ENCODE measurements at regions not wholly inside any gene's neighbourhood (a gene's known extent, or its start where the extent isn't known, plus 50 kb on each side); places are given as distances from the start of the nearest gene placed in this dataset.

DNA sequence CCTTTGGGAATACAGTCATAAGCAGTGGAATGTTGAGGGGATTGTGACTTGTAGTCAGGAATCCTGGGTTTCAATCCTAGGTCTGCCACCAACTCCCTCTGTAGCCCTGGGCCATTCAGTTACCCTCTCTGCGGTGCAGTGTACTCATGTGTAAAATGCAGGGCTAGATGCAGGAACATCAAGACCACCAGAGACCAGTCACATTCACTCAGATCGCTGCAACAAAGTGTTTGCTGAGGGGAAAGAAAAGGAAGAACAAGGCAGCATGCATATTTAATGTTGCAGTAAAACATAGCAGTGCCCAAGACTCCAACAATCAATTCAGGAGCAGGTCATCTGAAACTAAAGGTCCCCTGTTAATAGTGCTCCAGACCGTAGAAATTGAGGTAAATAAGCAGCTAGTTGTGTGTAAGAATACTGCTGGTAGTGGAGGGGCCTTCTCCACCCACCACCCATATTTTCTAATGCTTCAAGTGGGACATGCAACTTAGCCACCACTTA, 410.7 kb downstream of the OMA1 start:
- peaks cover 0 to 3% (median 0%) of the 10 kb centered on the region in 4 donors for H3K9me3 ChIP-seq (ENCODE audit: control insufficient read depth in 4 of 4, low read length in 3 of 4)
- H3K27ac ChIP-seq (ENCODE audit: low read depth in 1 of 2, low read length in 2 of 2), result no peak overlapping the region
- H3K36me3 ChIP-seq (ENCODE audit: control insufficient read depth in 4 of 4, insufficient read depth in 3 of 4, low read depth in 1 of 4, low read length in 3 of 4), result no peaks in the 10 kb centered on the region
- H3K9ac ChIP-seq (ENCODE audit: low read depth in 1 of 2, low read length in 2 of 2), result no peak overlapping the region
- H3K4me1 ChIP-seq (ENCODE audit: control insufficient read depth in 4 of 4, insufficient read depth in 4 of 4, low read length in 3 of 4), result peaks cover 0 to 4% (median 1%) of the 10 kb centered on the region in 4 donors
- DNase-seq (ENCODE audit: low spot score), result no peak
- 76% methylated on average over 3 of the region's 3 CpGs for whole genome bisulfite sequencing
- no peaks in the 10 kb centered on the region for H3K27me3 ChIP-seq (ENCODE audit: control insufficient read depth in 4 of 4, insufficient read depth in 4 of 4, low read length in 3 of 4)
- H3K4me3 ChIP-seq (ENCODE audit: low read depth in 1 of 3, low read length in 3 of 3), result no peak overlapping the region
- TF ChIP-seq YY1 (IDR thresholded peaks at IDR 0.05), result no peak
- TF ChIP-seq, protein P1, sequence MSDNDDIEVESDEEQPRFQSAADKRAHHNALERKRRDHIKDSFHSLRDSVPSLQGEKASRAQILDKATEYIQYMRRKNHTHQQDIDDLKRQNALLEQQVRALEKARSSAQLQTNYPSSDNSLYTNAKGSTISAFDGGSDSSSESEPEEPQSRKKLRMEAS (IDR thresholded peaks at IDR 0.05), result no peak

DNA sequence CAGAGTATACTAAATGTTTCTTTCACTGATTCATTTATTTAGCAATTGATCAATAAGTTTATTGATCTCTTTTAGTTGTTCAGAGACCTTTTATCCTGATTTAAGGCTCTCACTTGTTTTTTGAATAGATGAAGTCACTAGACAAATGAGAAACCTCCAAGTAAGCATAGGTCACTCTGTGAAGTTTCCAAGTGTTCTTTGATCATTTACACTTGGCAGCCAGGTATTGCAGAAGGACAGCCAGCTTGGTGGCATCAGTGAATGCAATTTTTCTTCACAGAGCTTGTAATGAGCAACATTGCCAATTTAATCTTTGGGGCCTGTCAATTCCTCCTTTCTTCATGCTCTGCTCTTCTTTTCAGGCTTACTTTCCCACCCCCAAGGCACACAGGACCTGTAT, 413.0 kb downstream of the OMA1 start:
- Histone ChIP-seq H3K9ac (ENCODE audit: low read depth in 1 of 2, low read length in 2 of 2) (no peak overlapping the region), H3K27ac (ENCODE audit: low read depth in 1 of 2, low read length in 2 of 2) (no peak overlapping the region), H3K36me3 (ENCODE audit: control insufficient read depth in 4 of 4, insufficient read depth in 3 of 4, low read depth in 1 of 4, low read length in 3 of 4) (no peaks in the 10 kb centered on the region), H3K9me3 (ENCODE audit: control insufficient read depth in 4 of 4, low read length in 3 of 4) (peaks cover 0 to 3% (median 0%) of the 10 kb centered on the region in 4 donors), H3K4me1 (ENCODE audit: control insufficient read depth in 4 of 4, insufficient read depth in 4 of 4, low read length in 3 of 4) (peaks cover 0 to 4% (median 1%) of the 10 kb centered on the region in 4 donors), H3K4me3 (ENCODE audit: low read depth in 1 of 3, low read length in 3 of 3) (no peak overlapping the region), H3K27me3 (ENCODE audit: control insufficient read depth in 4 of 4, insufficient read depth in 4 of 4, low read length in 3 of 4) (no peaks in the 10 kb centered on the region)
- TF ChIP-seq, protein P2, sequence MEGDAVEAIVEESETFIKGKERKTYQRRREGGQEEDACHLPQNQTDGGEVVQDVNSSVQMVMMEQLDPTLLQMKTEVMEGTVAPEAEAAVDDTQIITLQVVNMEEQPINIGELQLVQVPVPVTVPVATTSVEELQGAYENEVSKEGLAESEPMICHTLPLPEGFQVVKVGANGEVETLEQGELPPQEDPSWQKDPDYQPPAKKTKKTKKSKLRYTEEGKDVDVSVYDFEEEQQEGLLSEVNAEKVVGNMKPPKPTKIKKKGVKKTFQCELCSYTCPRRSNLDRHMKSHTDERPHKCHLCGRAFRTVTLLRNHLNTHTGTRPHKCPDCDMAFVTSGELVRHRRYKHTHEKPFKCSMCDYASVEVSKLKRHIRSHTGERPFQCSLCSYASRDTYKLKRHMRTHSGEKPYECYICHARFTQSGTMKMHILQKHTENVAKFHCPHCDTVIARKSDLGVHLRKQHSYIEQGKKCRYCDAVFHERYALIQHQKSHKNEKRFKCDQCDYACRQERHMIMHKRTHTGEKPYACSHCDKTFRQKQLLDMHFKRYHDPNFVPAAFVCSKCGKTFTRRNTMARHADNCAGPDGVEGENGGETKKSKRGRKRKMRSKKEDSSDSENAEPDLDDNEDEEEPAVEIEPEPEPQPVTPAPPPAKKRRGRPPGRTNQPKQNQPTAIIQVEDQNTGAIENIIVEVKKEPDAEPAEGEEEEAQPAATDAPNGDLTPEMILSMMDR (IDR thresholded peaks at IDR 0.05; ENCODE audit: low read depth, low read length, missing input control), result no peak
- TF ChIP-seq EGR1 (IDR thresholded peaks at IDR 0.05; ENCODE audit: low read depth in 2 of 2) (no peak), FOXA2 (IDR thresholded peaks at IDR 0.05) (no peak), JUND (IDR thresholded peaks at IDR 0.05) (no peak), FOXA1 (IDR thresholded peaks at IDR 0.05) (no peak), SP1 (IDR thresholded peaks at IDR 0.05) (no peak), YY1 (IDR thresholded peaks at IDR 0.05) (no peak), HNF4G (IDR thresholded peaks at IDR 0.05) (no peak), RAD21 (IDR thresholded peaks at IDR 0.05) (no peak), RXRA (IDR thresholded peaks at IDR 0.05) (no peak)
- TF ChIP-seq, protein P3, sequence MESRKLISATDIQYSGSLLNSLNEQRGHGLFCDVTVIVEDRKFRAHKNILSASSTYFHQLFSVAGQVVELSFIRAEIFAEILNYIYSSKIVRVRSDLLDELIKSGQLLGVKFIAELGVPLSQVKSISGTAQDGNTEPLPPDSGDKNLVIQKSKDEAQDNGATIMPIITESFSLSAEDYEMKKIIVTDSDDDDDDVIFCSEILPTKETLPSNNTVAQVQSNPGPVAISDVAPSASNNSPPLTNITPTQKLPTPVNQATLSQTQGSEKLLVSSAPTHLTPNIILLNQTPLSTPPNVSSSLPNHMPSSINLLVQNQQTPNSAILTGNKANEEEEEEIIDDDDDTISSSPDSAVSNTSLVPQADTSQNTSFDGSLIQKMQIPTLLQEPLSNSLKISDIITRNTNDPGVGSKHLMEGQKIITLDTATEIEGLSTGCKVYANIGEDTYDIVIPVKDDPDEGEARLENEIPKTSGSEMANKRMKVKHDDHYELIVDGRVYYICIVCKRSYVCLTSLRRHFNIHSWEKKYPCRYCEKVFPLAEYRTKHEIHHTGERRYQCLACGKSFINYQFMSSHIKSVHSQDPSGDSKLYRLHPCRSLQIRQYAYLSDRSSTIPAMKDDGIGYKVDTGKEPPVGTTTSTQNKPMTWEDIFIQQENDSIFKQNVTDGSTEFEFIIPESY (IDR thresholded peaks at IDR 0.05), result no peak
- TF ChIP-seq, protein P4, sequence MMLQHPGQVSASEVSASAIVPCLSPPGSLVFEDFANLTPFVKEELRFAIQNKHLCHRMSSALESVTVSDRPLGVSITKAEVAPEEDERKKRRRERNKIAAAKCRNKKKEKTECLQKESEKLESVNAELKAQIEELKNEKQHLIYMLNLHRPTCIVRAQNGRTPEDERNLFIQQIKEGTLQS (IDR thresholded peaks at IDR 0.05), result no peak
- TF ChIP-seq, protein P1 (IDR thresholded peaks at IDR 0.05), result no peak
- no peak for DNase-seq (ENCODE audit: low spot score)

DNA sequence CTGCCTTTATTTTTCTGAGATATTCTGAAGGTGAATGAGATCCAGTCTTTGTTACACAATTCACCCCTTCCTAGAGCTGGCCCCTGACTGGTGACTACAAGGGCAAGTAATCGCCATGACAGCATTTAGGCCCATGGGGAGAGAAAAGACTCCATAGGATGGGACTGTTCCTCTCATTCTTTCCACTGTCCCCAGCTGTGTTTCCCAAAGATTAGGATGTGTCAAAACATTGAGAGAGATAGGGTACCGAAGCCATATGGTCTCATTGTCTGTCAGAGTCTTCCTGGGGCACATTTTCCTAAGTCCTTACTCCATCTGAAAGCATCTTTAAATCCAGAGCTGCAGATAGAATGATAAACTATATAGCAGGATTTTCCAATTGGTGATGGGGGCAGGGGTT, 423.5 kb downstream of the OMA1 start:
- Histone ChIP-seq H3K9me3 (ENCODE audit: control insufficient read depth in 4 of 4, low read length in 3 of 4) (no peaks in the 10 kb centered on the region), H3K27me3 (ENCODE audit: control insufficient read depth in 4 of 4, insufficient read depth in 4 of 4, low read length in 3 of 4) (no peaks in the 10 kb centered on the region), H3K4me3 (ENCODE audit: low read depth in 1 of 3, low read length in 3 of 3) (no peak overlapping the region), H3K27ac (ENCODE audit: low read depth in 1 of 2, low read length in 2 of 2) (no peak overlapping the region), H3K36me3 (ENCODE audit: control insufficient read depth in 4 of 4, insufficient read depth in 3 of 4, low read depth in 1 of 4, low read length in 3 of 4) (no peaks in the 10 kb centered on the region), H3K4me1 (ENCODE audit: control insufficient read depth in 4 of 4, insufficient read depth in 4 of 4, low read length in 3 of 4) (no peaks in the 10 kb centered on the region), H3K9ac (ENCODE audit: low read depth in 1 of 2, low read length in 2 of 2) (no peak overlapping the region)
- TF ChIP-seq YY1 (IDR thresholded peaks at IDR 0.05) (no peak), GABPA (IDR thresholded peaks at IDR 0.05 in 1 of 2, conservative IDR thresholded peaks at IDR 0.05 in 1 of 2) (no peak), SP1 (IDR thresholded peaks at IDR 0.05) (no peak)
- TF ChIP-seq, protein P5, sequence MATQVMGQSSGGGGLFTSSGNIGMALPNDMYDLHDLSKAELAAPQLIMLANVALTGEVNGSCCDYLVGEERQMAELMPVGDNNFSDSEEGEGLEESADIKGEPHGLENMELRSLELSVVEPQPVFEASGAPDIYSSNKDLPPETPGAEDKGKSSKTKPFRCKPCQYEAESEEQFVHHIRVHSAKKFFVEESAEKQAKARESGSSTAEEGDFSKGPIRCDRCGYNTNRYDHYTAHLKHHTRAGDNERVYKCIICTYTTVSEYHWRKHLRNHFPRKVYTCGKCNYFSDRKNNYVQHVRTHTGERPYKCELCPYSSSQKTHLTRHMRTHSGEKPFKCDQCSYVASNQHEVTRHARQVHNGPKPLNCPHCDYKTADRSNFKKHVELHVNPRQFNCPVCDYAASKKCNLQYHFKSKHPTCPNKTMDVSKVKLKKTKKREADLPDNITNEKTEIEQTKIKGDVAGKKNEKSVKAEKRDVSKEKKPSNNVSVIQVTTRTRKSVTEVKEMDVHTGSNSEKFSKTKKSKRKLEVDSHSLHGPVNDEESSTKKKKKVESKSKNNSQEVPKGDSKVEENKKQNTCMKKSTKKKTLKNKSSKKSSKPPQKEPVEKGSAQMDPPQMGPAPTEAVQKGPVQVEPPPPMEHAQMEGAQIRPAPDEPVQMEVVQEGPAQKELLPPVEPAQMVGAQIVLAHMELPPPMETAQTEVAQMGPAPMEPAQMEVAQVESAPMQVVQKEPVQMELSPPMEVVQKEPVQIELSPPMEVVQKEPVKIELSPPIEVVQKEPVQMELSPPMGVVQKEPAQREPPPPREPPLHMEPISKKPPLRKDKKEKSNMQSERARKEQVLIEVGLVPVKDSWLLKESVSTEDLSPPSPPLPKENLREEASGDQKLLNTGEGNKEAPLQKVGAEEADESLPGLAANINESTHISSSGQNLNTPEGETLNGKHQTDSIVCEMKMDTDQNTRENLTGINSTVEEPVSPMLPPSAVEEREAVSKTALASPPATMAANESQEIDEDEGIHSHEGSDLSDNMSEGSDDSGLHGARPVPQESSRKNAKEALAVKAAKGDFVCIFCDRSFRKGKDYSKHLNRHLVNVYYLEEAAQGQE (IDR thresholded peaks at IDR 0.05), result no peak
- DNase-seq (ENCODE audit: low spot score), result no peak
- WGBS, result 88% methylated on average over 2 of the region's 2 CpGs

Data from liver (tissue), 8 donors.